HG03558 (cell line): ENCODE measurements at regions not wholly inside any gene's neighbourhood (a gene's known extent, or its start where the extent isn't known, plus 50 kb on each side); places are given as distances from the start of the nearest gene placed in this dataset.
"Not testable (repeated sequence)": the region's sequence is repeated elsewhere in the genome, so short reads cannot be mapped to it uniquely, and the experiment has no call there.

Experiments used
- ATAC-seq: cut with Tn5 transposase; IDR thresholded peaks from one replicate; pipeline ENCODE4 v1.9.1; 2021; ENCODE audit warnings: moderate number of reproducible peaks; ENCODE audit not compliant: unreplicated experiment; ENCODE audit errors: extremely low read depth

DNA sequence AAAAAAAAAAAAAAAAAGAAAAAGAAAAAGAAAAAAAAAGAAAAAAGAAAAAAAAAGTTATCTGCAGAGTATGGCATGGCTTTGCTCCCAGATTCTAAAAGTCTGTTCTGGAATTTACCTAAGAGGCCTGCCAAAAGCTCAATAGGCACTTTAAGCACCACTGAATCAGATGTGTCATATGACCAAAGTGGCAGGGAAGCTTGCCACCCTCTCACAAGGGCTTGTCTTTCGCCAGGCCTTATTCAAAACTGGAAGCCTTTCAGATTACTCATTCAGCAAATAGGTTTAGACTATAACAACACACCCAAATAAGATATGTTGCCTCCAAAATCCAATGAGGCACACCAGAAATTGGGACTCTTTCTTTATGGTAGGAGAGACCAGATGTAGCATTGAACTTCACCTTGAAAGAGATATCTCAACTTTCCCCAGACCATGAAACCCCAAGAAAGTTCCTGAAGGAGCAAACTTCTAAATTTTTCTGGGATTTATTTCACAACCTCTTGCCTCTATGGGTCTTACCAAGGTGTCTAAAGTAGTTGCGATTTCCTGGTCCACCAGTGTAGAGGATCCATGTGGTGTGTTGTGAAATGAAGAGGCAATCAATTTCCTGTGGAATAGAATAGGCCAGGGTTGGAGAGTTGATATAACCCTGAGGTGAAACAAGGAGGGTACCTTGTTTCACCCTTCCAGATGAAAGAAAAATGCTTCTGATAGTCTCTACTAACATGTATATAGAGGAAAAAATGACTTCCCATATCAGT, 218.8 kb downstream of the DAD1 start:
- ATAC-seq: no peak

DNA sequence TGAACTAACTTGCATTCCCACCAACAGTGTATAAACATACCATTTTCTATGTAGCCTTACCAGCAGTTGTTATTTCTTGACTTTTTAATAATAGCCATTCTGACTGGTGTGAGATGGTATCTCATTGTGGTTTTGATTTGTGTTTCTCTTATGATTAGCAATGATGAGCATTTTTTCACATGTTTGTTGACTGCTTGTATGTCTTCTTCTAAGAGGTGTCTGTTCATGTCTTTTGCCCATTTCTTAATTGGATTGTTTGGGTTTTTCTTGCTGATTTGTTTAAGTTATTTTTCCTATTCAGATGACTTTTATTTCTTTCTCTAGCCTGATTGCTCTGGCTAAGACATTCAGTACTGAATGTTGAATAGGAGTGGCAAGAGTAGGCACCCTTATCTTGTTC, 230.3 kb downstream of the DAD1 start:
- no peak for ATAC-seq

DNA sequence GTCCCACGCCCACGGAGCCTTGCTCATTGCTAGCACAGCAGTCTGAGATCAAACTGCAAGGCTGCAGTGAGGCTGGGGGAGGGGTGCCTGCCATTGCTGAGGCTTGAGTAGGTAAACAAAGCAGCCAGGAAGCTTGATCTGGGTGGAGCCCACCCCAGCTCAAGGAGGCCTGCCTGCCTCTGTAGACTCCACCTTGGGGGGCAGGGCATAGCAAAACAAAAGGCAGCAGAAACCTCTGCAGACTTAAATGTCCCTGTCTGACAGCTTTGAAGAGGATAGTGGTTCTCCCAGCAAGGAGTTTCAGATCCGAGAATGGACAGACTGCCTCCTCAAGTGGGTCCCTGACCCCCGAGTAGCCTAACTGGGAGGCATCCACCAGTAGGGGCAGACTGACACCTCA, 239.7 kb downstream of the DAD1 start:
- not testable (repeated sequence) for ATAC-seq

DNA sequence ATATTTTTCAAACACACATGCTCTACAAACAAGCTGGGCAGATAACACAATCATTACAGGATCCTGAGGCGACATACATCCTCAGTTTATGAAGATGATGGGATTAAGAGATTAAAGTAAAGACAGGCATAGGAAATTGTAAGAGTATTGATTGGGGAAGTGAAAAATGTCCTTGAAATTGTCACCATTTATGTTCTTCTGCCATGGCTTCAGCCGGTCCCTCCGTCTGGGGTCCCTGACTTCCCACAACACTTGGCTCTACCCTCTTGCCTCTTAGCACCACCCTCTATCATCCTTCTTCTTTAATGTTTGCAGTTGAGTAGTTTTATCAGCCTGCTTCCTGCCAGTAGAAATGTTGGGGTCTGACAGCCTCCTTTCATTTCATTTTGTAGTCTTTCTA, 244.4 kb downstream of the DAD1 start:
- no peak for ATAC-seq

DNA sequence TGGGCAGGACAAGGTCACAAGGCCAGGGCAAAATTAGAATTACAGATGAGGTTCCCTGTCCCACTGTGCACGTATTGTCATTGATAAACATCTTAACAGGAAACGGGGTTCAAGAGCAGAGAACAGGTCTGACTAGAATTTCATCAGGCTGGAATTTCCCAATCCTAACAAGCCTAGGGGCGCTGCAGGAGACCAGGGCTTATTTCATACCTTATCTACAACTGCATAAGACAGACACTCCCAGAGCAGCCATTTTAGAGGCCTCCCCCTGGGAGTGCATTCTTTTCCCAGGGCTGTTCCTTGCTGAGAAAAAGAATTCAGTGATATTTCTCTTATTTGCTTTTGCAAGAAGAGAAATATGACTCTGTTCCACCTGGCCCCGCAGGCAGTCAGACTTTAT, 244.8 kb downstream of the DAD1 start:
- ATAC-seq: not testable (repeated sequence)

DNA sequence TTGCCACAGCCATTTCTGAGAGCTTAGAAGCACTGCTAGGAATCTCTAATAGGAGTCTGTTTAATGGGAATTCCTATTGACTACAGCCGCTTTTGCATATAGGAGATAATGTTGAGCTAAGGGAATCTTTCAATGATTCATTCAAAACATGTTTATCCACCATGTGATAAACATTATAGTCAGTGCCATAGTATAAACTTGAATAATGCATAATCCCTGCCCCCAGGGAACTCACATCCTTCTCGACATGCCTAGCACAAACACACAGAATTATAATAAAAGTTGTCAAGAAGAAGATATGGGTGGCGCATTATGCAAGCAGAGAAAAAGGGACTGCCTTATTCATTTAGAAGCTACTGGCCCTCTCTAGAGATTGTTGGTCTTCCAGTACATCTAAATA, 248.0 kb downstream of the DAD1 start:
- no peak for ATAC-seq

DNA sequence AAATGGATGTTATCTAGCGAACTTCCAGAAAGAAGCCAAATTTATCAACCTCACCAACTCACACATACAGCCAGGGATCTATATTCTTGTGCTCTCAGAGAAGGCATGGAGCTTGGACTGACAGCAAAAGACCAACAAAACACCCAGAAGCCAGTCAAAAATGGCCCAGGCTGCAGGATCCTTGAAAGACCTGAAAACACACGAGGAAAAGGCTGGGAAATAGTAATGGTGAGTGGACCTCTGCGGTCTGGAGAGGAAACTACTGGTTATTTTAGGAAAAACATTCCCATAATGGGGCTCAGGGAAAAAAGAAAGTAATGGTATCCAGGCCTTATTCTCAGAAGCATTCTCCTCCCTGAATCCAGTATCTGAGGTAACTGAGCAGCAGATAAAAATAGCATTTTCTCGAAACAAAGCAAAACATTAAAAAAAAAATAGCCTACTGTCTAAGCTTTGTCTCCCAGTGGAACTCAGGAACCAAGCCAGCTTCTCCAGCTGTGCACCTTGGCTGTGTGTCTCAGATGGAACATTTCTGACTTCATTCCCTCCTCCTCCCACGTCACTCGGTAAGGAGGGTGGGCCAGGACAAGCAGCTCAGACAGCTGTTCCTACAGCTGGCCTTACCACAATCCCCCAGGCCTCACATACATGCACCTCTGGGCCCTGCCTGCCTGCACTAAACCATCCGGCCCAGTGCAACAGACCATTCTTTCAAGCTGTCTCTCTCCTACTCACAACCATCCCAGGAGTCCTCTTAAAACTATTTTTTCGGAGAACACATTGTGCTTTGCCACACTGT, 249.9 kb downstream of the DAD1 start:
- ATAC-seq: no peak

DNA sequence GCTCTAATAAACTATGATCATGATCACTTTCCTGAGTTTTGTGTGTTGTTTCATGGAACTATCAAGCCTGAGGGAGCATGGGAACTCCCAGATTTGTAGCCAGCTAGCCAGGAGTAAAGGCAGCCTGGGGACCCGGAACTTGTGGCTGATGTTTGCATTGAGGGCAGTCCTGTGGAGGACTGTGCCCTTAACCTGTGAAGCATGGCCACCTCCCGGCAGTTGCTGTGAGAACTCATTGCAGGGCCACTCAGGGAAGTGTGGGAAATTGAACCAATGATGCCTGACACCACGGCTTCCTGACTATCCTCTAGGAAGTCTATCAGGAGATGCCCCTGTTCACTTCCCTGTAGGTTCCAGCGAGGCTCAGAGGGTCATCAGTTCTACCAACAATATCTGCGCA, 250.6 kb downstream of the DAD1 start:
- ATAC-seq: no peak

DNA sequence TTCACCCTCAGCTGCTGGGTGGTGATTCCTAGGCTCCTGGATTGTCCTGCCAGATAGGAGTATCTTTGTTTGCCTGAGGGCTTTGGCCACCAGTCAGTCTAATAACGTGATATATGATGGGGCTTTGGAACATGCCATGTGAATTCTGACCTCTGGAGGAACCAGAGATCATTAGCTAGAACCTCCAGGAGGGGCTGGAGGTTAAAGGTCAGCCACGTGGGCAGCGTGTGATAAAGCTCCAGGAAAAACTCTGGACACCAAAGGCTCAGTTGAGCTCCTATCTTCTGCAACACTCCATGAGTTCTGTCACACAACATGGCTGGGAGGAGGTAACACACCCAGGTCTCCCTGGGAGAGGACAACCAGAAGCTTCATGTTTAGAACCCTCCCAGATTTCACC, 251.1 kb downstream of the DAD1 start:
- no peak for ATAC-seq

DNA sequence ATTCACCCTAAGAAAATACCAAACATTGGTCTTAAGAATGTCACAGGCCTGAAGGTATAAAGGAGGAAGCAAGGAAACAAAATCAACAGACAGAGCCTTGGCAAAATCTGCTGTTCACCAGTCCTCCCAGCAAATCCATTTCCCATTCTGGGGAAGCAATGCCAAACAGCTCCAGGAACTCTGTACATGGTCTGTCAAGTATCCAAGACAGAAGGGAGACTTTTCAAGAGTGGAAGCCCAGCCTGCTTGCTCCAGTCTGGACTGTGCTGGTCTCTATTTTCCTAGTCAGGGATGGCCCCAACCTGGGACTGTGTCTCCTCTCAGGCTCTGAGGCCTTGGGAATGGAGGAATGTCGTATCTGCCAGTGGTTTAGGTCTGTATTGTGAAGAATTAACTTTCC, 251.5 kb downstream of the DAD1 start:
- ATAC-seq: no peak

DNA sequence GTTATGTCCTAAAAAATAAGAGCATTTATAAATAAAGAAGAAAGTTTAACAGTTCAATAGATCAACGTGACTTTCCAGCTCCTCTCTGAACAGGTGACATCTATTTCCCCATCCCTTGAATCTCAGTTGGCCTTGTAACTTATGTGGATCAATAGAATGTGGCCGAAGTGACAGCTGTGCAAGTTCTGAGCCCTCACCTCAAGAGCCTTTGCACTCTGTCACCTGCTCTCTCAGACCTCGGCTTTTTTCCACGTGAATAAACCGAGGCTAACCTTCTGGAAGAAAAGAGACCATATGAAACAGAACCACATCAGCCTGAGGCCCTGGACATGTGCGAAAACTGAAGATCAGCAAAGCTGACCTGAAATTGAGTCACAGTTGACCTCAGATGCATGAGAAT, 253.0 kb downstream of the DAD1 start:
- ATAC-seq: no peak

DNA sequence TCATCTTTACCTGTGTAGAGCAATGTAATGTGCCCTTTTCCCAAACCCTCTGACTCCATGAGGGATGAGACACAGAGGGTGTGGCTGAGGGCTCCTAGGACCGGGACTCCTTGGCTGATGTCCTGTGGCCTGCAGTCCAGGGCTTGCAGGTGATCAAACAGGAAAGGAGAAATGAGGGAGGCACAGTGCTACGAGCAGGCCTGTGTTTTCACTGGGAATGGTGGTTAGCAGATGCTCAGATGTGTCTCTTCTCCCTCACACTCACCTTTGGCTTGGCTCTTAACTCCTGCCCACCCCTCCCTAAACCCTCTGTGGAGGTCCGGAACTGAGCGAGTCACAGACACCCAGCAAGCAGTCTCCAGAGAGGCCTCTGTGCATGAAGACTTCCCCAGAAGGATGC, 254.4 kb downstream of the DAD1 start:
- no peak for ATAC-seq

DNA sequence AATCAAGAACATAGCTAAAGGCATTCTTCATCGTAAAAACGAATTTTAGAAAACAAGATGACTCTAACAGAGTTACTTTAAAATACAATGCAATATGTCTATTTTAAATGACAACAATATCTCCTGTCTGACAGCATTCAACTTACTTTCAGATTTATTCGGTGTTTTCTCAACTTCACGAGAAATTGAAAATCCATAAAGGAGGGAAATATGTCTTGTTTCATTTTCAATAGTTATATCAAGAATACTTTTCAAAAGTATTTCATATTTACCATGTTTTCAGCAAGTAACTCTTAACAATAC, 254.8 kb downstream of the DAD1 start:
- no peak for ATAC-seq

DNA sequence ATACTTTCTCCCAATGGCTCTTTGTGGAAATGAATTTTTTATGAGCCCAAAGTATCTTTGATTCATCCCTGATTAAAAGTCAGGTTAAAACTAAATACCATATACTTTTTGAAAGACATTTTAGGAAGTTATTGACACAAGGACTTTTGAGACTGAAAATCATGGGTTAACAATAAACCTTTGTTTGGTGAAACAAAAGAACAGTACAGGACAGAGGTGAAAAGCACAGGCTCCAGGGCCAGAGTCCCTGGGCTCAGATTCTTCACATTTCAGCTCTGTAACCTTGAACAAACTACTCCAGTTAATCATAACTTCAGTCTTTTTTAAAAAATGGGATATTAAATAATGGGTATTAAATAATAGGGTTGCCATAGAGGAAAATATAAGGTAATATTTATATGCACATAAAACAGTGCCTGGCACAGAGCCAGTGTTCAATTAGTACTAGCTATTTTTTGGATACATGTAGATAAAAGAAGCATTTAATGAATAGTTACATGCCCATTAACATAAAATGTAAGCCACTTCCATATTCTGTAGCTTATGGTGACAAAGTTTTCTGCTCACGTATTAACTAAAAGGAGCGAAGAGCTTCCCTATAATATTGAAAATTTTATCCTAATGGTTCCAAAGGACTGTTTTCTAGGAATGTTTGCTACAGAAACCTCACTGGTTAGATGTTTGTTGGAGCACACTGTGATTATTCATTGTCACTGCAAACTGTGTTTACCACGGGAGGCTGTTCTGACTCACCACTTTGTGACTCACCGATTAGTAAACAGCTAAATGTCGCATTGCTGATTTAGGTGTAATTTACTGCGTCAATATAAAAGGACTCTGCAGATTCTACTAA, 255.4 kb downstream of the DAD1 start:
- no peak for ATAC-seq

DNA sequence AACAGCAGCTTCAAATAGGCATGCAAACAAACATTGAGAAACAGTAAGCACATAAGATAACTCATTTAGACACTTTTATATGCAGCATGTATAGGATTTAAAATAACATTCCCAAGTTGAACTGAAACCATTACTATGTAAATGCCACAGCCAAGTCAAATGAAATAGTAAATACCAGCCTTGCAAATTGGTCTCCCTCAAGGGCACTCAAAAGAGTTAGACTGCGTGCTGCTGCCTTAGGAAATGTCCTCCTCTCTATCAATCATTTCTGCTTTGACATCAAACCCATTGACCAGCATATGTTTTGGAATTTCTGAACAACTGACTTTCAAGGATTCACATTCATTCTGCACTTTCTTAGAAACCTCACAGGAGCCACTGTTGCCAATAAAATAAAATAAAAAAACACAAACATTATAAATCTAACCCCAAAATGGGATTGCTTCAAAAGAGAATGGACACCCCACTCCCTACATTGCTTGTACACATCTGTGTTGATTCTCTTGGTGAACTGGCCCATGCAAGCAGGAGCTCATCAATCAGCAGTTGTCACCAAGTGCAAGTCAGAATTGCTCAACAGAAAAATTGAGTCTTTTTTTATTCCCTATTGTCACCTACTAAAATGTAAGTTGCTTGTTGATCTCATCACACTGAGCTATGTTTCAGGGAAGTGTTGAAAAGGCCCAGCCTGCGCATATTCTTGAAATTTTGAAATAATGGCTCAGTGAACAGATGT, 256.2 kb downstream of the DAD1 start:
- ATAC-seq: no peak

DNA sequence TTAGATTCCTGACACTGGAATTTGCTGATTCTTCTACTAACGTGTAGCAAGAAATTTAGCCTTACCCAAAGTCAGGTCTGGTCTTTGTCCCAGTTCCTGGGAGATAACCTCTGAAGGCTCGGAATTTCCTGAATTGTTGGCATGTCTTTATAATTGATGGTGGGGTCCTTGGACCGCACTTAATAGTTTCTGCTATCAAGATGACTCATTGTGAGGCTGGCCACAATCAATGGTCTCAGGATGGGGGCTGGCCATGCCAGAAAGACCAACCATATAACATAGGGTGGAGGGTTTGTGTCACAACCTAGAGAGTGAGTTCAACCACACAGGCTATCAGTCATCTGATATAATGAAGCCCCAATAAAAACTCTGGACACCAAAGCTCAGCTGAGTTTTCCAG, 259.7 kb downstream of the DAD1 start:
- no peak for ATAC-seq

DNA sequence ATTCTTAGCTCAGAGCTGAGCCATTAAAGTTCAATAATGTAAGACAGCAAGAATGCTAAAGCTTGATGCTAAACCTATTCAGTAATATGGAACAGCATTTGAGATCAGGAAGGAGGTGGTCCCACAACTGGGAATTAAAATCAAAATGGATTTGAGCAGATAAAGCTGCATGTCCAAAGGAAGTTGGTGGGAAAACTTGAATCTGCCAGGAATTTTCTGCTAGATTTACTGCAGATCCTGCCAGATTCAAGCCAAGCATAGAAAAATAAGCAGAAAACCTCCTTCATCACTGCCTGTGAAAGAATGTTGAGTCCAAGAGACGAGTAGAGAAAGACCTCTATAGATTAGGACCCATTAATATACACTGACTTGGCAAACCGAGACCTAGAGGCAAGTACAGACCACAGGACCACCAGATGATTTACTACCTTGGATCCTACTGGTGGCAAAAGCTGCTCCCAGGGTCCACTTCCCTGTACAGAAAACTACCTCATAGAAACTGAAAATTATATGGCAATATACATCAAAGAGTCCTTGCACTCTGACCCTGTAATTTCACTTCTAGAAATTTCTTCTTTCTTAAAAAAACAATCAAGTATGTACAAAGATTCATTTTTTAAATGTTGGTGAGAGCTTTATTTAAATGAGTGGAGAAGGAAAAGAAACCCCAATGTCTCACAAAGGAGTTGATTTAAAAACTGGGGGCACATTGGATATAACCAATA, 263.2 kb downstream of the DAD1 start:
- ATAC-seq: no peak

DNA sequence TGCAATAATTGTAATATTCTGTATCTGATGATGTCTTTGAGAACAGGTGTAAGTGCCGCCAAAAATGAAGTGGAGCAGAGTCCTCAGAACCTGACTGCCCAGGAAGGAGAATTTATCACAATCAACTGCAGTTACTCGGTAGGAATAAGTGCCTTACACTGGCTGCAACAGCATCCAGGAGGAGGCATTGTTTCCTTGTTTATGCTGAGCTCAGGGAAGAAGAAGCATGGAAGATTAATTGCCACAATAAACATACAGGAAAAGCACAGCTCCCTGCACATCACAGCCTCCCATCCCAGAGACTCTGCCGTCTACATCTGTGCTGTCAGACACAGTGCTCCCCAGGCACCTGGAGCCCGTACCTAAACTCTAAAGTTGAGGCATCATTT, 268.7 kb downstream of the DAD1 start:
- no peak for ATAC-seq

DNA sequence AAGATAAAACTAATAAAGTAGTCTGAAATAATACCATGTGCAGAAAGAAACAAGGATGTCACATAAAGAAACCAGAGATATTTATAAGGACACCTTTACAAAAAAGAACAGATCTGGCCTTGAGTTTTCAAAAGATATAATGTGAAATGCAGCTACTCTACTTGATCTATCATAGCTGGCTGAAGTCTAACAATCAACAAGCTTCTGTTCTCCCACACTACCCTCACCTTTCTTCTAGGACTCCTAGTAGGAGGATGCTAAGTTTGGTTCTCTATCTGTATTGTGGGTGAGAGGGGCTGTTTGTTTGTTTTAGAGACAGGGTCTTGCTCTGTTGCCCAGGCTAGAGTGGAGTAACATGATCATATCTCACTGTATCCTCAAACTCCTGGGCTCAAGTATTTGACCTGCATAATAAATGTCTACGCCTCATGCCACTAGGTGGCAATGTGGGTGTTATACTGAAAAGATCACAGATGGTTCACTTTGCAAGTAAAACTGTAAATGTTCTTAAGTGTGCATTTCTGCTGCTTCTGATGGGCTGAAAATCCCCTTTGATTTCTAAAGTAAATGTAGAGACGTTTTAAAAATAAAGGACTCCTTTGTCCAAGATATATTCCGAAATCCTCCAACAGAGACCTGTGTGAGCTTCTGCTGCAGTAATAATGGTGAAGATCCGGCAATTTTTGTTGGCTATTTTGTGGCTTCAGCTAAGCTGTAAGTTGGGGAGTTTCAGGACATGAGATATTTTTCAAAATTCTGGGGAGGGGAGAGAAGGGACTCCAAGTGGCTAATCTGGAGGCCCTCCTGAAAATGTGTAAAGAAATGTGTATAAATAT, 269.3 kb downstream of the DAD1 start:
- ATAC-seq: no peak
